Stimulated activated CD4-positive, alpha-beta T cell treated with anti-CD3 and anti-CD28 coated beads, Interleukin-2, amount 100 ng/mL, for 24 hours (primary cell): ENCODE measurements at regions not wholly inside any gene's neighbourhood (a gene's known extent, or its start where the extent isn't known, plus 50 kb on each side); places are given as distances from the start of the nearest gene placed in this dataset.

Experiments
- DNase-seq, 2 donors: peaks; one replicate each; pipeline ENCODE4 v3.0.0-alpha.2; 2020

DNA sequence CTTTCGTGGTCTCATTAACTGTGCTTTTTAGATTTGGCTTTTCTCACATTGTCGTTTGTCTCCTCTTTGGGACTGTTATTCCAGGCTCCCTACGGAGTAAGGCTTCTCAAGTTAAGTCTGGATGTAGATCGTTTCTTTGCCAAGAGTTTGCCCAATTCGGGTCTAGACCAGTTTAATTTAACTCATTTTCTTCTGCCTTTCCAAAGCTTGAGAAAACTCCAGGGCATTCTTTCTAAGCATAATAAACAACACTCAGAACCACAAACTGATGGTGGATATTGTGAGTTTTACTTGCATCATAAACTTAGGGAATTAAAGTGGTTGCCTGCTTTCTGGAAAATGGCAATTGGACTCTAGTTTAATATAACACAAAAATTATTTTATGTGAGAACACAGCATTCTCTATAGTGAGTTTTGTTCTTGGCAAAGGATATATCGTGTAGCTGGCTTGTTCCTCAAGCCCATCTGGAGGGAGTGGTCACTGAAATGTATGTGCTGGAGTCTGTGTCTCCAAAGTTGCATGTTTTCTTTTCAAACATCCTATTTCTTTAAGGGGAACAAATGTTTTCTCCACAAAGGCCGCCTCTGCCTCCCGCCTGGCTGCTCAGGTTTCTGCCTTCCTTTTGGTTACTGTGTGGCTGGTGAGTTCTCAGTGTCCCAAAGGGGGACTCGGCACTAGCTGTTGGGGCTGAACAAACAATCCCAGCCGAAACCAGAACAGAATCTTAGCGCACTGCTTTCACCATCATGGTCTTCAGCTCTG lies 211.3 kb upstream of the FBN2 start:
- no peak for DNase-seq

DNA sequence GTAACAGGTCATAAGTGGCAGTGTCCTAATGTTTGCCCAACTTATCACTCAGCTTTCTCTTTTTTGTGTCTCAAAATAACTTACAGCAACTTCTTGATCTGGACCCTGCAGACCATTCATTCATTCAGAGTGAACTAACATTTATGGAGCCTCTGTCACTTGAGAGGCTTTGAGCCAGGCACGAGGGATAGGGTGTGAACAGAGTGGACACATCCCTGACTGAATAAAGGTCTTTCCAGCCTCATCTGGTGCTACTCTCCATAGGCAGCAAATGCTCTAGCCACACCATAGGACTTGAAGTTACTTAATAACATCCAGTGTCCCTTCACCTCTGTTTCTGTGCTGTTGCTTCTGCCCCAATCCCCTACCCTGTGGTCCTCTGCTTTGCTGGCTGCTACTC lies 212.1 kb upstream of the FBN2 start:
- no peak for DNase-seq

DNA sequence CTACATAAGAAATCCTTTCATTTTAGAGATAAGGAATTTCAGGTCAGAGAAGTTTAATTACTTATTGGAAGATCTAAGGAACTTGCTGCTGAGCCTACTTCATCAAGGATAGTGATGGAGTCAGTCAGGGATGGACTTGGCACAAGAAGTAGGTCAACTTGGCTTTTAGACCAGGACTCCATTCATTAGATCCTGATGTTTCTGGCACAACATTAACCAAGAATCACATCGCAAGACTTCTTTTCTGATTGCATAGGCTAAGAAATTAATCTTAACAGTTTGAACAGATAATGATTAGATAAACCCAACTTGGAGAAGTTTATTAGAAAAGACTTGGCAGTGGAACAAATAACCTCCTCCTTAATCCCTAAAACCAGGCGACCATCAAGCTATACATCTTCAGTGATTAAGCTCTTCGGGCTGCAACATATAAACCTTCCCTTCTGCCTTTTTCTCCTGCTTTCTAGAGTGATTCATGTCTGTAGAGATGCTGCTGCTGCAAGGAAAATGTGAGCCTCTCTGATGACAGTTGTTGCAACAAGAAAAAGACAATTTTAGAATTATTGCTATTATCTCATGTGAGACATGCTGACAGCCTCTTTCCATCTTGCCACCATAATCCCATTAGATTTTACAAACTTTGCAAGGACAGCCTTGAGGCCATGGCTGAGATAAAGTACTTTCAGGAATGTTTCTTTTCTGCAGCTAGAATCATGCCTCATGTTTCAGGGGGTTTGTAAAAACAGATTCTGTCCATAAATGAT lies 207.9 kb upstream of the SLC27A6 start:
- no peak for DNase-seq

DNA sequence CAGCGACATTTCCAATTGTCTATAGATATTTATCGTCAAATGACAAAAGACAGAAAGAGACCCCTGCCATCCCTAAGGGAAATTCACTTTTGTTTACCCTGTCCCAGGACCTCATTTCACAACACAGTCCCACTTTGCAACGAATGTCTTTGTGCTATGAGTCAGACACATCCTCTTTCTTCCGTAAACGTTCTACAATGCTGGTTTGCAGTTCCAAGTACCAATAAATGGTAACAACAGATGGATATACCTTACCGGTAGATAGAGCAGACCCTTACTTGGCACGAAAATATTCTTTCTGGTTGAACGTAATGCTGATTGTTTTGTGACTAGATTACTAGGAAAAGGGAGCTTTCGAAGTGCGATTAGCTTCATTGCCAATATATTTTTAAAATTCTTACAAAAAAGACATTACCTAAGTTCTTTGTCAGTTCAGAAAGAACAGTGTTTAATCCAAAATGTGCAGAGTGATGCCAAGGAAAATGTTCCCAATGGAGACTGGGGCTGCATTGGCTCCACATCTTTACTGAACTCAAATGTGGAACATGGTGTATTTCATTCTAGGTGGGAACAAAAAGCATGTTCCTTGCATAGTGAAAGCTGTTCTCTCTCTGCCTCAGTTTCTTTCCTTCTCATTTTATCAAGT lies 202.5 kb upstream of the SLC27A6 start:
- no peak for DNase-seq

DNA sequence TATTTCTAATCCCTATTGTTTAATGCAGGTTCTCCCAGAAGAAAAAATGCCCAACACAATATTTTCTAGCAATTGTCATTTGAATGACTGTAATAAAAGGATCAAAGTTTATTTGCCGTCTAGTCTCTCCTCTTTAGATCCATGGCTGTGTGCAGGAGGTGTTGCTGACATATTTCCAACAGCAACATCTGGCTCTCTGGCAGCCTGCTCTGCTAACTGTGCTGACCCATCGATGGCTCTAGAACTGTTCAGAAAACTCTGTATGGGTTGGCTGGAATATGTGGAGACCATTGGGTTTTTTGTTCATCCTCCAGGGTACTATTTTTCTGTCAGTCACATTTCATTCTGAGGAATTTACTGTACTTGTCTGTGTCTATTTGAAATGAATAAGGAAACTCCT lies 202.0 kb upstream of the SLC27A6 start:
- DNase-seq = no peak

DNA sequence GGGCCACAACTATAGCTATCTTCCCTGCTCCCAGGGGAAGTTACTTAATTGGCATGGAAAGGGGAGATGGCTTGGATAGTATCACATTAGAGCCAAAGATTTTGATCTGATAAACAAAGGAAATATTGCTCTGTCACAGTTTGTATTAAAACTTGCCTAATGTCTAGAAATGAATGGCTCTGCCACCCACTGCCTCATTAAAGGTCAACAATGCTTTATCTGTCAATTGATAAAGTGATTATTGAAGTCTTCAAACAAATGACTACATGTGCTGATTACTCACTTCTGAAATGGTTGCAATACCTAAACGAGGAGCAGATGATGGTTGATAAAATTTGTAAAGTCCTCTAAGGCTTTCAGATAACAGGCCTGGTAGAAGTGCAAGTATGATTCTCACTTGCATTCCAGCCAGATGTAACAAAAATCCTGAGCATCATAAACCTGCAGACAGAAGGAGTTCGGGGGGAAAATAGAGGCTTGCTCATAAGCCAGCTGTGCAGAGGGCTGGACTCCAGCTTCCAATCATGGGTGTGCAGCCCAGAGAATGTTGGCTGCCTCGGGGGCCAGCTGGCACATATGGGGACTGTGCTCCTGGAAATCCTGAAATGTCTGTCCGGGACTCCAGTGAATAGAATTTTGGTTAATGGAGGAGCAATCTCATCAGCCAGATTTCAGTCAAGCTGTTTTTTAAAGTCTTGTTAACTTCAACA lies 200.5 kb upstream of the SLC27A6 start:
- DNase-seq = no peak

DNA sequence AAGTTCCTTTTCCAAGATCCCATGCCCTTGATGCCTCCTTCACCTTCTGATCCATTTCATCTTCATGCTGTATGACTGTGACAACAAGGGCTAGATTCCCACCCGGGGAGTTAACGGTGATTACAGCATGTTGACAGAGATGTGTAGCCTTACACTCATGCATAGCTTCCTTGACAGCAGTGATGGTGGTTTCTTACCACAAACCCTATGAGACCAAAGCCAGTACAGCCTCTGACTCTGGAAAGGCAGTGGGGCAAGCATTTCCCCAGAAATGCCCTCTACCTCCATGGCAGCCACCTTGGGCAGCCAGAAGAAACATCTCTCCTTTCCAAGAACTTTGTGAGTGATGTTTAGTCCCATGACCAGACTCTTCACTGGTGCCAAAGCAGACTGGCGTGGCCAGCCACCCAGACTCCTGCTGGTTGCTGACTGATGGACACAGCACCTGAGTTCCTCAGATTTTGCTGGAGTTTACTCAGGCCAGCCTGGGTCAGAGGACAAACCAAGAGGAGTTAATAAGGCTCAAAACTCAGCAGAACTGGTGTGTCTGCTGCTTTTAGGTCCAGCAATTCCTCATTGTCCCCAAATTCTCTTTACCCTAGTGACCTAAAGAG lies 199.7 kb upstream of the SLC27A6 start:
- no peak for DNase-seq

DNA sequence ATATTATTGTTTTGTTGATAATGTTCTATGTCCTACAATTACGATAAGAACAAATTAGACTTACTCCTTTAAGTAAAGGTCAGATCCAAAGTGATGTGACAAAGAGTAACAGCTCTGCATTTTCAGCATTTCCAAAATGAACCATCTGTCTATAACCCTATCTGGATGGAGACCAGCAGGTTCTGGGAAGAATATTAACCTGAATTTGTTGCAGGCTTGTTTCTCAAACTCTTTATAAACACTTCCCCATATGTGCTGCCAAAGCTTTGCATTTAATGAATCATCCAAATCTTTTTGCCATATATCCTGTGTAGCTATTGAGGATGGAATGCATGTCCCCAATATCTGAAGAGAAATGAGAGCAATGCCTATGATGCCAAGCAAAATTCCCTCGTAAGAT lies 198.9 kb upstream of the SLC27A6 start:
- no peak for DNase-seq

DNA sequence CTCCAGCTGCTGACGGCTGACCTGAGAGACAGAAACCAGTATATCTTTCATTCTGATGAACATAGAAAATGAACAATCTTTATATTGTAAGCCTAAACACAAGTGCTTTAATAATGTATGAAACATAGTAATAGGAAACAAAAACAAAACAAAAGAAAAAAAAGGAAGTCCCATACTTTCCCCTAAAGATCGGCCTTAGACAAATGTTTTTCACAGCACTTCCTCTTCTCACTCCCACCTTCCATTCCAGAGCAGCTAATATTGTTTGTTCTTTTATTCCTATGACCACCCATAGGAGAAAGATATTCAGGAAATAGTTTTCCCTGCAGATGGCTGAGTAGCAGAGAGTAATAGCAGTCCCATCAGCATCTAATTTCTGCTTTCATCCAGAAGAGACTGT lies 194.4 kb upstream of the SLC27A6 start:
- no peak for DNase-seq

DNA sequence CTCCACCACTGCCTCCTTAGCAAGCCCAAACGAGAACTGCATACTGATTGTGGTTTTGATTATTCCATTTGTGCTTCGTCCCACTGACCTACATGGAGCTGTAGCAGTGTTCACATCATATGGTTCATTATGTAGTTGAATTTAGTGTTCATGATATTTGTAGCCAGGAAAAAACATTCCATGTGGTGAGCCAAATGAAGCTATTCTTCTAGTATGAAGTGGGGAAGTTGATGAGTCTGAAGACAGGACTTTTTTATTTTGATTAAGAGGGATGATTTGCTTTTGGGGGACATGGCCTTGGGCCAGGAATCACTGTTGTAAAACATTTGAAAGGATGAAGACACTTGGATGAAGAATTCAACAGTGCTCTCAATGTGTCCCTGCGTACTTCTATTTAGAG lies 192.9 kb upstream of the SLC27A6 start:
- DNase-seq = no peak

DNA sequence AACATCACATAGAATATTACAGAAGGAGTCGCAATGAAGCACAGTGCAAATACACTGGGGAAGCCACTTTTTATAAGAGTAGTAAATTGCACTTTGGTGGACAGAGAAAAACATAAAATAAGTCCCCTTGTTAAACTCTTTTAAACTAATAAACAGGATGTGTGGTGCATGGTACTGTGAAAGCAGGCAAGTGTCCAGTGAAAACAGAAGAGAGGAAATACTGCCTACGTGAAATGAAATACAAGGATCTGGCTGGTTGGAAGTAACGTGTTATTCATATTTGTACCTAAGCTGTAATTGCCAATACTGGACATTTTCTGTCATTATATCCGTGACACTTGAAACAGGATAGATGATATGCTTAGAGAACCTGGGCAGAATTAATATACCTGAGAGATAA lies 191.9 kb upstream of the SLC27A6 start:
- DNase-seq = no peak

DNA sequence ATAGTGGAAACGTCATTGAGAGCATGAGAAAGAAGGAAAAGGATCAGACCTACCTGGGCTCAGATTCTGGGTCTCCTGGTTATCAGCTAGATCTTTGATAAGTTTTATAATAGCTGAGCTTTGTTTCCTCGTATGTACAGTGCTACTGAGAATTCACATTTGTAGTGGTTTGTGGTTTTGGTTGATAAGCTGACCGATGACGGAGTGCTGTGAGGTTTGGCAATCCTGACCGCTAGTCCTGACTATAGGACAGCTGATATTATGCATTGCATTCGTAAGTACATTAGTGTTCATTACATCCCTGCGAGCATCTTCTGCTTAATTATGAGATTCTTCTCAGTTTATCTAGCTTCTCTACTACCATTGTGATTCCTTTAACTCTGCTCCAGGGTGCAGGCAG lies 190.7 kb upstream of the SLC27A6 start:
- DNase-seq = no peak

DNA sequence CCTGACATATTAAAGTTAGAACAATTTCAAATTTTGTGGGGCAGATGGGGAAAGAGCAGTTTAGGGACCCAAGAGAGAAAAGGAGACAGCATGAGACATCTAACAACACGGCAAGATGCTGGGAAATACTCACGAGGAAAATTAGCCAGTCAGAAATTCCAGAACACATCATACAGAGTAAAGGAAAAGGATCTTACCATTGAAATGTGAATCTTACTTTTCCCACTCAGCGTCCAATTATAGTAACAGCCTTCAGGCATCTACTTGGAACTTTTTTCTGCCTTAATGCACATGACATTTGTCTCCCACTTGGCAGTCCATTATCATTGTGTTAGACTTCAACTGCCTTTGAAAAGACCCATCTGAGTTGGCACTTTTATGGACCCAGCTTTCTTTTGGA lies 189.7 kb upstream of the SLC27A6 start:
- DNase-seq = no peak

DNA sequence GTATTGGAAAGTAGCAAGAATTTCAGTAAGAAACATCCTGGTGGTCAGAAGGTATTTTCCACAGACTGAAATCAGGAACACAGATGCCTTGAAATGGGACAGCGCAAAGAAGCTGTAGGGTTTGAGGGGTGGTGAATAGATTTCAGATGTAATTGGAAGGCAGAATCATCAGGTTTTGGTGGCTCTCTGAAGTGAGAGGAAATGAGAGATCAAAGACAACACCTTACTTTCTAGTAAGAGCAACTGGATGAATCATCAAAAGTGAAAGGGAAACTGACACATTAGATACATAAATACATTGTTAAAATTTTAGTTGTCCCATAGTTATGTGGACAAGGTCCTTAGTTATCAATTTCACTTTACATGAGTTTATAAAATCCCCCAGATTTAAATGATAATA lies 188.2 kb upstream of the SLC27A6 start:
- DNase-seq = no peak

DNA sequence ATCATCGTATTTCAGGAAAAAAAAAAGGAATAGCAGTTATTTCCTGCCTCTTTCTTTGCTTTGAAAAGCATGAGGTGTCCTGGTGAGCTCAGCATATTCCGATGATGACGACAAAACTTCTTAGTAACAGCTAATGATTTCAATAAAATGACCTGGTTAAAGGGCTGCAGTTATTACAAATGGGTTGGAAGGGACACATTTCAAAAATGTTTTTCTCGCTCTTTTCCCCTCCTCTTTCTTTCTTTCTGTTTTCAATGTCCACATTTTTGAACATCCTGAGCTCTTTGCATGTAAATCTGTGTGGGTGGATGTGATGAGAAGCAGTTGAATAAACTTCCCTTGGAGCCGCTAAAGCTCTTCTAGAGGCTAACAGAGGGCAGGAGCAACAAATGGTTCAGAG lies 186.8 kb upstream of the SLC27A6 start:
- no peak for DNase-seq

DNA sequence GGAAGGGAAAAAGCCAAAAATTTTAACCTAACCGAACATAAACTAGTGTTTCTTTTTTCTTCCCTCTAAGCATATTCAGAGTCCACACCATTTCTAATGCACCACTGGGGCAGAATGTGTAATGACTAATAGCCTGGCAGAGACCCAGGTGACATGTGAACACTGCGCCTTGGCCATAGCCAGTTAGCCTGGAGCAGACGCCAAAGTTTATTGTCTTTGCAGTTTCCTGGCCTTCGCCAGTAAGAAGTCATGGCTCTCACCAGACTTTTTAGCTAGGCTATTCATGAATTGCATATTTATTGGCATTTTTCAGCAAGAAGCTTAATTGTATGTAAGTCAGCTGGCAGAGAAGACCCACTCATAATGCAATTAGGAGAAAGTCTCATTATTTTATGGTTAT lies 182.8 kb upstream of the SLC27A6 start:
- no peak for DNase-seq

DNA sequence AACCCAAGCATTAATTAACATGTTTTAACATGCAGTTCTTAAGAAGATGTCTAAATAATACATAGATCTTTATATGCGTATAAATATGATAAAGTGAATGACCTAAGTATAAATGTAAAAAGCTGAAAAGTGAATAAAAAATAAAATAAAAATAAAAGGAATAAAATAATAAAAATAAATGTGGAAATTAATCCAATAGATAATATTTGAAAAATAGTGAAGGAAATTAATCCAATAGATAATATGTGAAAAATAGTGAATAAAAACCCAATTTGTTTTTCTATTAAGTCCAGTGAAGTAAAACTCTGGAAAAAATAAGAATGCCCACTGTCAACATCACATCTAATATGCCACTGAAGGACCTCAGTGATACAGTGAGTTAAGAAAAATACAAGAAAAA lies 180.6 kb upstream of the SLC27A6 start:
- DNase-seq = no peak

DNA sequence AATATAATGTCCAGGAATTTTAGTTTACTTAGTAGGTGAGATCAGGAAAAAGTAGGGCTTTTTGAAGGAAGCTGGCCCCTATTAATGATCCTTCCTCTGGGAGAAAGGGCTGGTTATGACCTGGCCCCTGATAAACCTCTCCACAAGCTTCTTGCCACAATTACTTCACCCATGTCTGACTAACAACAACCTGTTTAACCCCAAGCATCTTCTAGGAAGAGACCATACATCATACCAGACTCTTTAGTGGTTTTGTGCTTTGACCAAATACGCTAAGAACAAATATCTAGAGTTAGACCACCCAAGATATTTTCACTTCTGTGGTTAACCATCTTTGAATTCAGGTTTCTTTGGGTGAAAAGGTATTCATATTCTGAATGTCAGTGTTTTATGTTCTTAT lies 174.0 kb upstream of the SLC27A6 start:
- DNase-seq = no peak

DNA sequence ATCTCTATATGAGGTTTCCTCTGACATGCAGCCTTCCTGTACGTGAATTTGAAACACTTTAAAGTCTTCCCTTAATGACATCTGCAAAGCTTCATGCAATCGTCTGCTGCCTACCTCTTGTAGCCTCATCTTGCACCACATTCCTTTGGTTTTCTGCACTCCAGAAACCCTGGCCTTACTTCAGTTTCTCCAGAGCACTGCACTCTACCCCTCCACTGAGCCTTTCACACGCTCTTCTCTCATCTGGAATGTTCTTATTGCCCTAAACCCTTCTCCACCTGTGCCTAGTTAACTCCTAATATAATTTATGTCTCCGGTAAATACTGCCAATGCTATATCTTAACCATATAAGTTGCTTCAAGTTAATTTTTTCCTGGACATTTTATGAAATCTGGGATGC lies 168.8 kb upstream of the SLC27A6 start:
- no peak for DNase-seq

DNA sequence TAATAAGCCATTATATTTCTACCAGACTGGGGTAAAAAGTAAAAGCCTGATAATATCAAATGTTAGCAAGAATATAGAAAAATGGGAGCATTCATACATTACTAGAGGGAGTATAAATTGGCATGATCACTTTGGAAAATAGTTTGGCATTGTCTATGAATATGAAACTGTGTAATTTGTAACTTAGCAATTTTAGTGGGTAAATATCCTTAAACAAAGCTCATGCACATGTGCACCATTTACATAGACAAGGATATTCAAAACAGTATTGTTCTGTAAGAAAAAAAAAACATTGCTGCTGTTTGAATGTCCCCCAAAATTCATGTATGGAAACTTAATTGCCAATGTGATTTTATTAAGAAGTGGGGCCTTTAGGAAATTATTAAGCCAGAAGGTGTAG lies 166.4 kb upstream of the SLC27A6 start:
- no peak for DNase-seq

DNA sequence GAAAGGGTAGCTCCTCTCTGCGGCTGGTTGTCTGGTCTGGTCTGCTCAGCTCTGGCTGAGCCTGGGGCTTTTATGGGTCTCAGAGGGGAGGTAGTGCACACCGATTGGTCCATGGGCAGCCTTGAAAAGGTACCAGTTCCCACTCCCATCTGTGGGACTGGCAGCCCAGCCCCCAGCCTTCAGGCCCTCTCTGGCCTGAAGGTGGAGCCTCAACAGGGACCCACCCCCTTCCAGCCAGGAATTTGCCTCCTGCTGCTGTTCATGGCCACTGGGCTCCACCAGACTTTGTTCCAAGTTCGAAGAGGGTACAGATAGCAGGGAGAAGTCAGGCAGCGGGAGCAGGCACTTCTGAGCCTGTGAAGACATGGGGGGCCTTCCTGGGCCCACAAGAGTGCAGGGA lies 165.3 kb upstream of the SLC27A6 start:
- DNase-seq = no peak

DNA sequence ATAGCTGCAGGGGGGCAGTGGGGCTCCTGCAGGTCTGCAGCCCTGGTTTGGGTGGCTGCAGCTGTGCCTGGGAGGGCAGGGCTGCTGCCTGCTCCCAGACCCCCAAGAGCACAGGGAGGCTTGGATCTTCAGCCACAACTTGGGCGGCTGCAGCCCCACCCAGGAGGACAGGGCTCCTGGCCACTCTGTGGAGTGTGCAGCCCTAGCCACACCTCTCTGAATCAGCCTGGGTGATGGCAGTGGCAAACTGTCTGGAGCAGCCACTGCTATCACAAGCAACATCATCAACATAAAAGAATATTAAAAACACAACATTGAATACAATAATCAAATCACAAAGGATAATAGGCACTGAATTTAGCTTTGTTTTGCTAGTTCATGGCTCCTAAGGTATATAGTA lies 164.9 kb upstream of the SLC27A6 start:
- DNase-seq = no peak
